ENCODE measurements at regions not wholly inside any gene's neighbourhood (a gene's known extent, or its start where the extent isn't known, plus 50 kb on each side); places are given as distances from the start of the nearest gene placed in this dataset.

DNA sequence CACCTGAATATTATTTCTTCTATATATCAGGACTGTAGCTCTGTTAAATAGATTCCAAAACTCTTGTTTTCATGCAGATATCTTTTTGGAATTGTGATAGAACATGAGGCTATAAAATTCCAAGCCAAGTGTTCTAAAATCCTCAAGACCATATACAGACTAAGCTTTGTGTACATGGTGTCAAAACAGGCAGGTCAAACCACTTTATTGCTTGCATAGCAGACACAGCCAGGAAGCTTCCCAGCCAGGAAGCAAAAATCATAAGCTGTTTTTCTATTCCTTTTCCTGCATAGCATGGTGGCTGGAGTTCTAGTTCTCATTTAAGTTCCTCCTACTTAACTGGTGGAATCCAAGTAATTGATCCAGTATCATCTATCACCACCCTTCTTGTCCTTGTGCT is 353.3 kb downstream of the PAX1 start:
- TF ChIP-seq SUZ12 (IDR thresholded peaks at IDR 0.05; ENCODE audit: extremely low read depth, insufficient read depth, insufficient read length), result no peak
- no peak for TF ChIP-seq YY1 (IDR thresholded peaks at IDR 0.05; ENCODE audit: insufficient read depth, insufficient read length)
- no peak for TF ChIP-seq ZNF274 (IDR thresholded peaks at IDR 0.05; ENCODE audit: low read depth, low read length)
